NCI-H345 (cell line): ENCODE measurements at regions not wholly inside any gene's neighbourhood (a gene's known extent, or its start where the extent isn't known, plus 50 kb on each side); places are given as distances from the start of the nearest gene placed in this dataset.

Experiments
- DNase-seq: peaks from one replicate; lab custom pipeline; 2025; lab: John Stamatoyannopoulos, UW

- DNase-seq, result no peak
Measured at GRCh38 chr21:27114111-27114510, 147.2 kb upstream of the ADAMTS5 start.

- no peak for DNase-seq
Measured at GRCh38 chr21:27112186-27112585, 145.3 kb upstream of the ADAMTS5 start.

GRCh38 chr21:27110956-27111355, 144.1 kb upstream of the ADAMTS5 start:
- no peak for DNase-seq

GRCh38 chr21:27108701-27109100, 141.8 kb upstream of the ADAMTS5 start:
- DNase-seq, result no peak

- DNase-seq, result no peak
Measured at GRCh38 chr21:27108228-27108627, 141.3 kb upstream of the ADAMTS5 start.

- DNase-seq, result no peak
Measured at GRCh38 chr21:27104846-27105431, 138.1 kb upstream of the ADAMTS5 start.

- DNase-seq, result no peak
Measured at GRCh38 chr21:27103768-27104167, 136.9 kb upstream of the ADAMTS5 start.

GRCh38 chr21:27101523-27101922, 134.6 kb upstream of the ADAMTS5 start:
- no peak for DNase-seq

- DNase-seq, result no peak
Measured at GRCh38 chr21:27094184-27094948, 127.5 kb upstream of the ADAMTS5 start.

GRCh38 chr21:27086630-27087029, 119.7 kb upstream of the ADAMTS5 start:
- DNase-seq, result no peak

- no peak for DNase-seq
Measured at GRCh38 chr21:27086186-27086585, 119.3 kb upstream of the ADAMTS5 start.

- DNase-seq, result no peak
Measured at GRCh38 chr21:27085387-27085786, 118.5 kb upstream of the ADAMTS5 start.

GRCh38 chr21:27083144-27083543, 116.3 kb upstream of the ADAMTS5 start:
- no peak for DNase-seq

GRCh38 chr21:27082431-27083010, 115.6 kb upstream of the ADAMTS5 start:
- no peak for DNase-seq

- no peak for DNase-seq
Measured at GRCh38 chr21:27079636-27080240, 112.8 kb upstream of the ADAMTS5 start.

- DNase-seq, result no peak
Measured at GRCh38 chr21:27078915-27079314, 112.0 kb upstream of the ADAMTS5 start.

GRCh38 chr21:27077501-27077900, 110.6 kb upstream of the ADAMTS5 start:
- no peak for DNase-seq

GRCh38 chr21:27076025-27076424, 109.1 kb upstream of the ADAMTS5 start:
- DNase-seq, result no peak

GRCh38 chr21:27070861-27071670, 104.2 kb upstream of the ADAMTS5 start:
- DNase-seq, result no peak

- no peak for DNase-seq
Measured at GRCh38 chr21:27068811-27069210, 101.9 kb upstream of the ADAMTS5 start.

GRCh38 chr21:27067226-27067625, 100.3 kb upstream of the ADAMTS5 start:
- DNase-seq, result no peak

- DNase-seq, result no peak
Measured at GRCh38 chr21:27062443-27062842, 95.6 kb upstream of the ADAMTS5 start.
